VCaP (cell line): ENCODE measurements at regions not wholly inside any gene's neighbourhood (a gene's known extent, or its start where the extent isn't known, plus 50 kb on each side); places are given as distances from the start of the nearest gene placed in this dataset.

Source experiments
- H3K27ac ChIP-seq: fragments of 450-650 bp; 2 replicates; pipeline ENCODE4 v1.5.1; 2017
- TF ChIP-seq, protein P1 (sequence below): fragments of 450-650 bp; conservative IDR thresholded peaks from 2 replicates; pipeline ENCODE4 v1.5.1; 2017; ENCODE audit warnings: mild to moderate bottlenecking, moderate library complexity

DNA sequence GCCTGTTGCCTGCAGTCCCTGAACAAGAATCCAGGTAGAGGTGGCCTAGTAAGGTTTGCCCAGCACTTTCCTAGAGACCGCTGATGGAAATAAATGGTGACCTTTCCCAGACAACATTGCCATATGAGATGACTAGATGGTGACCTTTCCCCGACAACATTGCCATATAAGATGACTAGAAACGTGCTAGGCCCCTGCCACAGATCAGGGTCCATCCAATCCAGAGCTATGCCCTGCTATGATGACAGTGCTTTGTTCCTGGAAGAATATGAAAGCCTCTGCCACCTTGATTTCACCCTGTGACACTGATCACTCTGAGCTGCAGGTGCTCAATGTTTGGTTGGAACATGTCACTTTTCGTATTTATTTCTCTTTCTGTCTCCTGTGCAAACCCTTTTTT is 133.8 kb upstream of the SPTLC3 start:
- H3K27ac ChIP-seq = no peak overlapping the region
- TF ChIP-seq, protein P1, sequence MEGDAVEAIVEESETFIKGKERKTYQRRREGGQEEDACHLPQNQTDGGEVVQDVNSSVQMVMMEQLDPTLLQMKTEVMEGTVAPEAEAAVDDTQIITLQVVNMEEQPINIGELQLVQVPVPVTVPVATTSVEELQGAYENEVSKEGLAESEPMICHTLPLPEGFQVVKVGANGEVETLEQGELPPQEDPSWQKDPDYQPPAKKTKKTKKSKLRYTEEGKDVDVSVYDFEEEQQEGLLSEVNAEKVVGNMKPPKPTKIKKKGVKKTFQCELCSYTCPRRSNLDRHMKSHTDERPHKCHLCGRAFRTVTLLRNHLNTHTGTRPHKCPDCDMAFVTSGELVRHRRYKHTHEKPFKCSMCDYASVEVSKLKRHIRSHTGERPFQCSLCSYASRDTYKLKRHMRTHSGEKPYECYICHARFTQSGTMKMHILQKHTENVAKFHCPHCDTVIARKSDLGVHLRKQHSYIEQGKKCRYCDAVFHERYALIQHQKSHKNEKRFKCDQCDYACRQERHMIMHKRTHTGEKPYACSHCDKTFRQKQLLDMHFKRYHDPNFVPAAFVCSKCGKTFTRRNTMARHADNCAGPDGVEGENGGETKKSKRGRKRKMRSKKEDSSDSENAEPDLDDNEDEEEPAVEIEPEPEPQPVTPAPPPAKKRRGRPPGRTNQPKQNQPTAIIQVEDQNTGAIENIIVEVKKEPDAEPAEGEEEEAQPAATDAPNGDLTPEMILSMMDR = no peak

- TF ChIP-seq, protein P1 = no peak
- no peak overlapping the region for H3K27ac ChIP-seq
Observed at GRCh38 chr20:12875510-12875909, 133.3 kb upstream of the SPTLC3 start.

DNA sequence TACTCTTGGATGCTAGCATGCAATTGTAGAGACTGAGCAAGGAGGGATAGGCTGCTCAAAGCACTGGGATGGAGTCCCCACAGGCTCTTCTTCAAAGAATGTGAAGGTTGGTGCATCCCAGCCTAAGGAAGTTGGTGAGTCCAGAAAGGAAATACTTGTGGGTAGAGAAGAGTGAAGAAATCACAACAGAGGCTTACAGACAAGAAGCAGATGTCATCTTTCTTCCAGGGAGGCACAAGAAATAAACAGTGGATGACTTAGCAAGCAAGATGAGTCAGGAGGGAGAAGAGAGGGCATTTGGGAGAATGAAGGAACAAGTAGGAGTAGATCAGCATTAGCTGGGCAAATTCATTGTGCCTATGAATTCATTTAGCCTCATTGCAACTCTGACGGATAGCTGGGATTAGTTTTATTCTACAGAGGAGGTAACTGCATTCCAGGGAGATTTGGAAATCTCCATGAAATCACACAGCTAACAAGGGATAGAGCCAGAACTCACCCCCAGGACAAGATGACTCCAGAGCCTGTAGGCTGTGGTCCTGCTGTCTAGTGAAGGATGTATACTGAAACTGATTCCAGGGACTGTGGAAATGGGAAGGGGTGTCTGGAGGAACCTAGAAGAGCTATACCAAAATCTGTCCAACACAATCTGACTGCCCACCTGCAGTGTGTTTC is 125.8 kb upstream of the SPTLC3 start:
- TF ChIP-seq, protein P1 = no peak
- no peak overlapping the region for H3K27ac ChIP-seq

GRCh38 chr20:12883507-12883885 is 125.3 kb upstream of the SPTLC3 start:
- H3K27ac ChIP-seq = no peak overlapping the region
- TF ChIP-seq, protein P1 = no peak

DNA sequence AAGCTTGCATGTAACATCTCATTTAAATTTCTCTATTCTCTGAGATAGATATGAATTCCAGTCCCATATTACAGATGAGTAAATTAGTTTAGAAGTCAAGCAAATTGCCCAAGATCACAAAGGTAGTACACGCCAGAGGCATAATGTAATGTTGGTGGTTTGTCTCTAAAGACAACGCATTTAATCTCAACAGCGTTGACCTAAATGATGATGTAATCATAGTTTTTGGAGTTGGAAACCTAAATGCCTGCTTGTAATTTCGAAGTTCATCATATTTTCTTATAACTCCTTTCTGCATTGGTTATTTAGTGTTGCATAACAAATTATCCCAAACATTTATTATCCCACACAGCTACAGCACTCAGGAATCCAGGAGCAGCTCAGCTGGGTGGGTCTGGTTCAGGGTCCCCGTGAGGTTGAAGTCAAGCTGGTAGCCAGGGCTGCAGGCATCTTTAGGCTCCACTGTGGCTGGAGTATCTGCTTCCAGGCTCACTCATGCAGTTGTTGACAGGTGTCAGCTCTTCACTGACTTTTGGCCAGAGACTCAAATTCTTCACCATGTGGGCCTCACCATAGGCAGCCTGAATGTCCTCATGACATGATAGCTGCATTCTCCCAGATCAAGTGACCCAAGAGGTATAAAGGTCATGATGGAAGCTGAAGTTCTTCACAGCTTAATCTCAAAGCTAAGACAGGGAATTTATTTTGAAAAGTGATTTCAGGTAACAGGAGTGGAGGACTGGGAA is 122.0 kb upstream of the SPTLC3 start:
- TF ChIP-seq, protein P1 = no peak
- H3K27ac ChIP-seq = no peak overlapping the region

DNA sequence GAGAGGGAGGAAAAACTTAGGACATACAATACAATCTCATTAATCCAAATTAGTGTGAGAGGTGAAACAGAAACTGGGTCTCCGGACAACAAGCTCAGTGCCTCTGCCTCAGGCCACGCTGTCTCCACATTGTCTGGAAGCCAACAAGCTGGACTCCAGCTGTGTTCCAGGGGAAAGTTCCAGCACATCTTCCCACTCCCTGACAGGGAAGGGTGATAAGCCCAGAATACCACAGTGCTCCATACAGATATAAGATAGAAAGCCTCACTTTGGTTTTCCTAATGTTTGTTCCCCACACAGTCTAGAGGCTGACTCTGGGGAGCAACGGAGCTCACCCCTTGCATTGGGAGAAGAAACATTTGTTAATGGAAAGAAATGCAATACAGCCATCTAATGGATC is 117.1 kb upstream of the SPTLC3 start:
- TF ChIP-seq, protein P1 = no peak
- no peak overlapping the region for H3K27ac ChIP-seq

DNA sequence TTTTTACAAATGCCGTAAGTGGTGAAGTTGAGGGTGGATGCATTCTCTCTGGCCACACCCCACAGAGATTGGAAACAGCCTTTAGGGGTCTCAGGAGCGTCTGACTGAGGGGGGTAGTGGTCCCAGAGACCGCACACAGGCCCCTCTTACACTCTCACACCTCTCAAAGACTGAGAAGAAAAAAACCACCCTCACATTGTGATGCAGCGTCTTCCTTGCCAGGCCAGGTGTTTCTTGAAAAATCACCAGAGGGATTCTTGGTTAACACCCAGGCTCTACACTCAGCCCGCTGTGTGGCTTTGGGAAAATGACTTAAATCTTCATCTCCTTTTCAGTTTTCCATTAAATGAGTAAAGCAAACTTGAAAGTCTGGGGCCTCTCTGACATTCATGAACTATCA is 115.8 kb upstream of the SPTLC3 start:
- TF ChIP-seq, protein P1 = no peak
- H3K27ac ChIP-seq = no peak overlapping the region
